H1 (cell line): ENCODE measurements at regions not wholly inside any gene's neighbourhood (a gene's known extent, or its start where the extent isn't known, plus 50 kb on each side); places are given as distances from the start of the nearest gene placed in this dataset.

Experiments
- CTCF ChIA-PET: fragments of 300-600 bp; sonication (Branson Sonifier 250); formaldehyde crosslinking; loops from one replicate; lab custom pipeline; 2021; ENCODE audit not compliant: partially characterized antibody; lab: Charles Lee
- POLR2A ChIA-PET: fragments of 300-600 bp; sonication (Branson Sonifier 250); formaldehyde crosslinking; loops from one replicate; lab custom pipeline; 2021; ENCODE audit warnings: inconsistent platforms; ENCODE audit not compliant: partially characterized antibody; lab: Charles Lee
- DNase-seq, 2 experiments: peaks; one replicate each; pipeline versions ENCODE4 v3.0.0 to v3.0.0-alpha.2; 2010 to 2022; ENCODE audit warnings: low spot score in 2 of 2, low read depth in 1 of 2, mixed read lengths in 1 of 2
- FAIRE-seq: peaks from 2 replicates; lab custom pipeline; 2011; peaks lifted over from hg19 to GRCh38; lab: Jason Lieb, UNC
- H2AFZ ChIP-seq: 2 replicates; pipeline ENCODE4 v1.8.1; 2012; ENCODE audit warnings: low read length, inconsistent platforms
- H2AK5ac ChIP-seq: 2 replicates; pipeline ENCODE4 v1.6.1; 2013; ENCODE audit warnings: low read depth, low read length
- H2BK120ac ChIP-seq: replicated peaks from 2 replicates; pipeline ENCODE3; 2013; ENCODE audit warnings: low read depth, low read length, inconsistent platforms
- H2BK12ac ChIP-seq: 2 replicates; pipeline ENCODE4 v1.6.1; 2013; ENCODE audit warnings: low read depth, low read length
- H2BK15ac ChIP-seq: 2 replicates; pipeline ENCODE4 v1.6.1; 2013; ENCODE audit warnings: low read length
- H2BK20ac ChIP-seq: 2 replicates; pipeline ENCODE4 v1.6.1; 2013; ENCODE audit warnings: low read length
- H2BK5ac ChIP-seq: 2 replicates; pipeline ENCODE4 v1.6.1; 2013; ENCODE audit warnings: low read depth, low read length
- H3K14ac ChIP-seq: 2 replicates; pipeline ENCODE4 v1.6.1; 2013; ENCODE audit warnings: inconsistent platforms; ENCODE audit not compliant: insufficient read length
- H3K18ac ChIP-seq: 2 replicates; pipeline ENCODE4 v1.6.1; 2013; ENCODE audit warnings: low read length; ENCODE audit errors: extremely low read depth
- H3K23ac ChIP-seq: 2 replicates; pipeline ENCODE4 v1.6.1; 2013; ENCODE audit warnings: inconsistent platforms; ENCODE audit not compliant: insufficient read length
- H3K23me2 ChIP-seq: 2 replicates; pipeline ENCODE4 v1.6.1; 2013; ENCODE audit warnings: low read depth, low read length
- H3K27ac ChIP-seq: 2 replicates; pipeline ENCODE4 v1.6.1; 2011; ENCODE audit warnings: low read depth, low read length, inconsistent platforms
- H3K27me3 ChIP-seq, 4 experiments: replicated peaks in 1 of 4; 1 replicate in 1 of 4; 2 replicates in 3 of 4; pipeline versions ENCODE4 v1.6.1 to v1.8.1; 2011 to 2013; ENCODE audit warnings: low read length in 3 of 4, mild to moderate bottlenecking in 3 of 4, inconsistent platforms in 2 of 4, mixed read lengths in 2 of 4, moderate library complexity in 1 of 4; ENCODE audit not compliant: control insufficient read depth in 3 of 4, insufficient read depth in 3 of 4; ENCODE audit errors: extremely low read depth in 1 of 4
- H3K36me3 ChIP-seq, 4 experiments: 2 replicates each; pipeline versions ENCODE4 v1.6.1 to v1.8.1; 2011 to 2013; ENCODE audit warnings: mild to moderate bottlenecking in 4 of 4, low read length in 3 of 4, moderate library complexity in 2 of 4, control low read depth in 1 of 4, inconsistent platforms in 1 of 4; ENCODE audit not compliant: insufficient read depth in 4 of 4, control insufficient read depth in 2 of 4
- H3K4ac ChIP-seq: replicated peaks from 2 replicates; pipeline ENCODE3; 2013; ENCODE audit warnings: low read length, low read depth, mixed read lengths, inconsistent platforms; ENCODE audit not compliant: insufficient read length
- H3K4me1 ChIP-seq, 4 experiments: replicated peaks in 1 of 4; 1 replicate in 1 of 4; 2 replicates in 3 of 4; pipeline versions ENCODE4 v1.6.1 to v1.8.1; 2011 to 2013; ENCODE audit warnings: low read length in 3 of 4, inconsistent platforms in 2 of 4, mixed read lengths in 1 of 4; ENCODE audit not compliant: insufficient read depth in 4 of 4, control insufficient read depth in 3 of 4
- H3K4me2 ChIP-seq, 2 experiments: 2 replicates each; pipeline versions ENCODE4 v1.6.1 to v1.8.1; 2011 to 2013; ENCODE audit warnings: low read depth in 2 of 2, low read length in 2 of 2, control low read depth in 1 of 2, inconsistent platforms in 1 of 2, mild to moderate bottlenecking in 1 of 2; ENCODE audit not compliant: insufficient read depth in 1 of 2
- H3K4me3 ChIP-seq, 4 experiments: fragments of 200-600, 300-600 bp in 1 of 4; sonication (generic), shearing (Covaris generic), sonication (Bioruptor Twin) in 1 of 4; 2 replicates each; pipeline versions ENCODE4 v1.5.1 to v1.8.1; 2011 to 2016; ENCODE audit warnings: low read length in 4 of 4, low read depth in 3 of 4, control low read depth in 2 of 4, inconsistent platforms in 2 of 4, mild to moderate bottlenecking in 2 of 4, mixed read lengths in 1 of 4, moderate library complexity in 1 of 4; ENCODE audit not compliant: insufficient read depth in 2 of 4; ENCODE audit errors: extremely low read depth in 1 of 4
- H3K56ac ChIP-seq: replicated peaks from 2 replicates; pipeline ENCODE3; 2013; ENCODE audit warnings: low read depth, mild to moderate bottlenecking, mixed read lengths, low read length, inconsistent platforms; ENCODE audit not compliant: insufficient read length
- H3K79me1 ChIP-seq: 2 replicates; pipeline ENCODE4 v1.6.1; 2013; ENCODE audit warnings: low read depth, low read length, control low read depth
- H3K79me2 ChIP-seq, 2 experiments: 2 replicates each; pipeline versions ENCODE4 v1.6.1 to v1.8.1; 2012 to 2013; ENCODE audit warnings: low read length in 2 of 2, mild to moderate bottlenecking in 2 of 2, inconsistent platforms in 1 of 2; ENCODE audit not compliant: insufficient read depth in 2 of 2, control insufficient read depth in 1 of 2
- H3K9ac ChIP-seq, 4 experiments: replicated peaks in 1 of 4; 1 replicate in 1 of 4; 2 replicates in 3 of 4; pipeline versions ENCODE4 v1.6.1 to v1.8.1; 2011 to 2013; ENCODE audit warnings: low read depth in 3 of 4, low read length in 3 of 4, control low read depth in 2 of 4, mild to moderate bottlenecking in 2 of 4, moderate library complexity in 2 of 4, inconsistent platforms in 1 of 4; ENCODE audit errors: extremely low read depth in 1 of 4
- H3K9me3 ChIP-seq, 2 experiments: 2 replicates each; pipeline versions ENCODE4 v1.6.1 to v1.8.1; 2012 to 2013; ENCODE audit warnings: mild to moderate bottlenecking in 2 of 2, moderate library complexity in 2 of 2, control low read depth in 1 of 2, inconsistent platforms in 1 of 2, low read depth in 1 of 2, low read length in 1 of 2, mixed read lengths in 1 of 2; ENCODE audit not compliant: insufficient read depth in 2 of 2
- H4K20me1 ChIP-seq, 2 experiments: replicated peaks in 1 of 2; 2 replicates each; pipeline versions ENCODE3 to v1.8.1; 2011 to 2013; ENCODE audit warnings: inconsistent platforms in 2 of 2, low read length in 2 of 2, mild to moderate bottlenecking in 1 of 2; ENCODE audit not compliant: insufficient read depth in 2 of 2, control insufficient read depth in 1 of 2
- H4K5ac ChIP-seq: 2 replicates; pipeline ENCODE4 v1.6.1; 2013; ENCODE audit warnings: low read length, low read depth, mixed read lengths, inconsistent platforms; ENCODE audit not compliant: insufficient read length
- H4K8ac ChIP-seq: 2 replicates; pipeline ENCODE4 v1.8.0; 2013; ENCODE audit warnings: mild to moderate bottlenecking, moderate library complexity, low read length, inconsistent platforms; ENCODE audit not compliant: insufficient read depth; ENCODE audit errors: extremely low read depth
- H4K91ac ChIP-seq: replicated peaks from 2 replicates; pipeline ENCODE3; 2013; ENCODE audit warnings: low read length, mixed read lengths, inconsistent platforms; ENCODE audit not compliant: insufficient read length
- BACH1 ChIP-seq: IDR thresholded peaks from 2 replicates; pipeline ENCODE4 v1.6.1; 2012; ENCODE audit warnings: low read length, improper control_type of control experiment
- CHD1 ChIP-seq: IDR thresholded peaks from 2 replicates; pipeline ENCODE4 v1.6.1; 2012; ENCODE audit warnings: low read depth, low read length, improper control_type of control experiment
- CTCF ChIP-seq, 3 experiments: IDR thresholded peaks; 1 replicate in 2 of 3; 2 replicates in 1 of 3; pipeline versions ENCODE4 v1.5.1 to v1.6.1; 2011; ENCODE audit warnings: low read length in 3 of 3, mild to moderate bottlenecking in 3 of 3, inconsistent platforms in 2 of 3, low read depth in 1 of 3, moderate library complexity in 1 of 3; ENCODE audit not compliant: insufficient read depth in 1 of 3; ENCODE audit errors: control extremely low read depth in 1 of 3
- JUN ChIP-seq: IDR thresholded peaks from 2 replicates; pipeline ENCODE4 v1.6.1; 2011; ENCODE audit warnings: low read depth, mild to moderate bottlenecking, improper control_type of control experiment, low read length
- KDM1A ChIP-seq: fragments of 200-600, 300-600 bp; sonication (generic); IDR thresholded peaks from 2 replicates; pipeline ENCODE4 v1.7.1; 2016; ENCODE audit warnings: mild to moderate bottlenecking, low read length, borderline replicate concordance
- KDM5A ChIP-seq: fragments of 200-600 bp; IDR thresholded peaks from 2 replicates; pipeline ENCODE4 v1.7.1; 2012; ENCODE audit warnings: mild to moderate bottlenecking, low read length, inconsistent platforms, mixed read lengths
- POU5F1 ChIP-seq: IDR thresholded peaks from 2 replicates; pipeline ENCODE4 v1.6.1; 2011; ENCODE audit warnings: low read depth, mild to moderate bottlenecking, low read length, moderate library complexity
- RBBP5 ChIP-seq: IDR thresholded peaks from 2 replicates; pipeline ENCODE4 v1.7.1; 2012; ENCODE audit warnings: low read depth, mild to moderate bottlenecking, inconsistent platforms, low read length, moderate library complexity, borderline replicate concordance
- SP1 ChIP-seq: IDR thresholded peaks from 2 replicates; pipeline ENCODE4 v1.6.1; 2011; ENCODE audit warnings: low read depth, low read length
- WGBS, 2 experiments: shearing (Covaris generic) in 1 of 2; methylation state at CpG; one replicate each; pipeline versions ENCODE4 v1.1.6 to v1.1.7; 2013 to 2015; ENCODE audit warnings: low lambda C conversion rate in 2 of 2, mixed read lengths in 2 of 2, inconsistent platforms in 1 of 2, low coverage in 1 of 2, missing lambda C conversion rate in 1 of 2; ENCODE audit not compliant: insufficient replicate concordance in 2 of 2, insufficient coverage in 1 of 2, insufficient read length in 1 of 2; ENCODE audit errors: extremely low coverage in 1 of 2, missing lambda C conversion rate in 1 of 2; 5-methylcytosine and 5-hydroxymethylcytosine counted together

GRCh38 chrX:35626124-35626523 is 172.0 kb upstream of the MAGEB16 start:
- Histone ChIP-seq H3K4me1 (no peaks in the 10 kb centered on the region), H3K14ac (no peak overlapping the region), H3K9ac (no peak overlapping the region), H3K56ac (no peak overlapping the region), H3K4ac (no peak overlapping the region), H3K27ac (no peak overlapping the region), H3K4me3 (no peak overlapping the region), H3K23me2 (no peaks in the 10 kb centered on the region), H2AK5ac (no peak overlapping the region), H3K4me2 (no peak overlapping the region), H2BK12ac (no peak overlapping the region), H3K18ac (no peak overlapping the region), H3K27me3 (no peaks in the 10 kb centered on the region), H3K79me1 (no peaks in the 10 kb centered on the region), H4K91ac (no peak overlapping the region), H3K23ac (no peak overlapping the region), H4K20me1 (no peaks in the 10 kb centered on the region), H4K8ac (no peak overlapping the region), H2AFZ (no peak overlapping the region), H3K9me3 (peaks cover 0 to 6% of the 10 kb centered on the region in 2 experiments; a peak in 2 of 4 replicates), H3K79me2 (no peaks in the 10 kb centered on the region), H2BK120ac (no peak overlapping the region), H4K5ac (no peak overlapping the region), H2BK20ac (no peak overlapping the region), H2BK5ac (no peak overlapping the region), H2BK15ac (no peak overlapping the region), H3K36me3 (no peaks in the 10 kb centered on the region)
- 95% methylated on average over 9 of the region's 14 CpGs; no CpG with 5 or more reads in 1 of the 2 experiments for WGBS, 2 experiments
- ChIA-PET POLR2A (no interaction called here), CTCF (interaction anchor here (1.0 kb wide), 1 partner anchor 29 kb away, joined by 3 read pairs; no protein-coding TSS in a partner anchor)
- TF ChIP-seq CHD1 (no peak), BACH1 (no peak), KDM5A (no peak), RBBP5 (no peak), KDM1A (no peak), JUN (no peak), CTCF (IDR thresholded peaks at IDR 0.05; ENCODE audit: control extremely low read depth in 1 of 3, insufficient read depth in 1 of 3, low read depth in 1 of 3, low read length in 3 of 3) (no peak), SP1 (no peak), POU5F1 (no peak)
- no peak for FAIRE-seq
- no peak for DNase-seq
